Lower lobe of right lung (tissue), 2 donors: ENCODE measurements at regions not wholly inside any gene's neighbourhood (a gene's known extent, or its start where the extent isn't known, plus 50 kb on each side); places are given as distances from the start of the nearest gene placed in this dataset.
A peak's percentile ranks its signal among the peaks of the same experiment; 100 is the strongest.

Experiments used
- ATAC-seq, 2 donors: fragments of 200-7000 bp; cut with Tn5 transposase; one replicate each; pipeline ENCODE4 v1.9.1; 2020 to 2022; ENCODE audit warnings: mild to moderate bottlenecking in 2 of 2, moderate library complexity in 2 of 2
- DNase-seq: peaks from one replicate; pipeline ENCODE4 v3.0.0-alpha.2; 2020
- H3K27ac ChIP-seq: fragments of 200-600 bp; one replicate; pipeline ENCODE4 v1.8.0; 2022
- H3K27me3 ChIP-seq: fragments of 200-600 bp; one replicate; pipeline ENCODE4 v1.8.0; 2022; ENCODE audit warnings: low read depth
- H3K36me3 ChIP-seq: fragments of 200-600 bp; one replicate; pipeline ENCODE4 v1.8.0; 2022; ENCODE audit warnings: mild to moderate bottlenecking
- H3K4me1 ChIP-seq: fragments of 200-600 bp; one replicate; pipeline ENCODE4 v1.8.0; 2022
- H3K4me3 ChIP-seq: fragments of 200-600 bp; one replicate; pipeline ENCODE4 v1.8.0; 2022; ENCODE audit warnings: mild to moderate bottlenecking
- H3K9me3 ChIP-seq: fragments of 200-600 bp; one replicate; pipeline ENCODE4 v1.8.0; 2022
- CTCF ChIP-seq: fragments of 200-600 bp; IDR thresholded peaks from one replicate; pipeline ENCODE4 v1.8.0; 2022; ENCODE audit warnings: antibody characterized with exemption, mild to moderate bottlenecking
- intact Hi-C: fragments of 100-400 bp; cut with DNase I; formaldehyde crosslinking; loops from one replicate; pipeline ENCODE4 v1.11.0; 2022
- donor health status: DM: no; HTN: yes; CAD: no; lungs with severe emphysema.

GRCh38 chr1:227445092-227445674 is 118.2 kb upstream of the ZNF678 start:
- Histone ChIP-seq H3K4me3 (no peak overlapping the region), H3K9me3 (no peaks in the 10 kb centered on the region), H3K27ac (no peak overlapping the region), H3K27me3 (no peaks in the 10 kb centered on the region), H3K4me1 (no peaks in the 10 kb centered on the region), H3K36me3 (no peaks in the 10 kb centered on the region)
- DNase-seq (no peak), ATAC-seq (no peak)
- TF ChIP-seq CTCF: no peak
- intact Hi-C loops: no loop called here

GRCh38 chr1:227440182-227440581 is 121.9 kb upstream of the CDC42BPA start:
- Histone ChIP-seq H3K27me3 (no peaks in the 10 kb centered on the region), H3K36me3 (no peaks in the 10 kb centered on the region), H3K4me3 (no peak overlapping the region), H3K27ac (no peak overlapping the region), H3K4me1 (no peaks in the 10 kb centered on the region), H3K9me3 (no peaks in the 10 kb centered on the region)
- TF ChIP-seq CTCF: no peak
- intact Hi-C loops: no loop called here
- DNase-seq (no peak), ATAC-seq (no peak)

GRCh38 chr1:227437495-227438008 is 119.3 kb upstream of the CDC42BPA start:
- Histone ChIP-seq H3K4me1 (no peaks in the 10 kb centered on the region), H3K4me3 (peak overlapping the region; percentile 28), H3K27me3 (no peaks in the 10 kb centered on the region), H3K27ac (no peak overlapping the region), H3K9me3 (no peaks in the 10 kb centered on the region), H3K36me3 (no peaks in the 10 kb centered on the region)
- DNase-seq: no peak
- ATAC-seq: peak; percentile 68 to 78
- peak; percentile 44 for TF ChIP-seq CTCF
- intact Hi-C loops: no loop called here

GRCh38 chr1:227434808-227435444 is 116.6 kb upstream of the CDC42BPA start:
- intact Hi-C loops: no loop called here
- Histone ChIP-seq H3K9me3 (no peaks in the 10 kb centered on the region), H3K36me3 (no peaks in the 10 kb centered on the region), H3K4me1 (peaks cover 12% of the 10 kb centered on the region), H3K27ac (no peak overlapping the region), H3K27me3 (no peaks in the 10 kb centered on the region), H3K4me3 (no peak overlapping the region)
- ATAC-seq (no peak), DNase-seq (no peak)
- no peak for TF ChIP-seq CTCF

- H3K36me3 ChIP-seq: no peaks in the 10 kb centered on the region
- peaks cover 23% of the 10 kb centered on the region for H3K4me1 ChIP-seq
- ATAC-seq: no peak
- H3K27me3 ChIP-seq: no peaks in the 10 kb centered on the region
- TF ChIP-seq CTCF: no peak
- no peak overlapping the region for H3K4me3 ChIP-seq
- intact Hi-C loops: no loop called here
- H3K9me3 ChIP-seq: no peaks in the 10 kb centered on the region
- H3K27ac ChIP-seq: no peak overlapping the region
- DNase-seq: no peak
Observed at GRCh38 chr1:227433663-227434341, 115.5 kb upstream of the CDC42BPA start.
